D721Med (cell line): ENCODE measurements at regions not wholly inside any gene's neighbourhood (a gene's known extent, or its start where the extent isn't known, plus 50 kb on each side); places are given as distances from the start of the nearest gene placed in this dataset.
"Not testable (repeated sequence)": the region's sequence is repeated elsewhere in the genome, so short reads cannot be mapped to it uniquely, and the experiment has no call there.

ENCODE experiments used
- DNase-seq: peaks from one replicate; pipeline ENCODE4 v3.0.0; 2011; ENCODE audit warnings: low spot score; ENCODE audit not compliant: insufficient read length
- FAIRE-seq: peaks from 2 replicates; lab custom pipeline; 2011; peaks lifted over from hg19 to GRCh38; lab: Jason Lieb, UNC
- CTCF ChIP-seq: IDR thresholded peaks from 2 replicates; pipeline ENCODE4 v1.5.1; 2012; ENCODE audit warnings: mild to moderate bottlenecking, control low read depth; ENCODE audit not compliant: insufficient read depth; ENCODE audit errors: missing control alignments

GRCh38 chr9:102941868-102942267 lies 53.3 kb upstream of the CYLC2 start:
- FAIRE-seq (no peak), DNase-seq (no peak)
- TF ChIP-seq CTCF: no peak

DNA sequence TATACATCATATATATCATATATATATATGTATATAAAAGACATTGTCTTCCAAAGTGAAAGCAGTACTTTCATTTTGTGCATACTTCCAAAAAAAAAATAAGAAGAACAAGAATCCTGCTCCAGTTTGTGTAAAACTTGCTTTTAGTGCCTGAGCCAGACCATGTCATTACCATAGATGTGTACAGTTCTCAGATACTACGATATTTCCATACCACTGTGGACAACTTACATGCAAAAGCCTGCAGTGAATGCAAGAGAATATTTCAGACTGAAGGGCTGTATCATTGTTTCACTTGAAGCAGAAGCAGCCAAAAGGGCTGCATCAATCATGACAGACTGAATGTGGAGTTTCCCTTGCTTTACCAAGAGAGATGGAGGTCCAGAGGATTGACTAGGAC lies 72.6 kb upstream of the CYLC2 start:
- no peak for TF ChIP-seq CTCF
- FAIRE-seq (no peak), DNase-seq (no peak)

- no peak for TF ChIP-seq CTCF
- DNase-seq (no peak), FAIRE-seq (no peak)
Measured at GRCh38 chr9:102911185-102911584, 83.9 kb upstream of the CYLC2 start.

- not testable (repeated sequence) for FAIRE-seq, DNase-seq
Measured at GRCh38 chr9:102905795-102906194, 89.3 kb upstream of the CYLC2 start.

DNA sequence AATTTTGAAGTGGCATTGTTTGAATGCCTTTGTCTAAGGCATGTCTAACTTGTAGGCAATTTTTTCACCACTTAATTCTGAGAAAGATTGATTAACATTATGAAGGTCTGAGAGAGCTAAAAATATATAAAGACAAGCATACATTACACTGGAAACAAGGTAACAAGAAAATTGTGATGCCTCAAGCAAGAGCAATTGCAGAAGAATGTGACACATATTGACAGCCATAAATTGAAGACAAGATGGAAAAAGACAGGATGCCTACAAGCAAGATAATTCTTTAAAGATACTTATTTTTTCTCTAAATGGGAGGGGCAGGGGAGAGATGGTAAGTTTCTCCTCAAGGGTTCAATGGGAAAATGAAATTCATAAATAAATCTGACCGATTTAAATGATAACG lies 103.1 kb upstream of the CYLC2 start:
- no peak for DNase-seq
- no peak for FAIRE-seq
- TF ChIP-seq CTCF: no peak

- not testable (repeated sequence) for FAIRE-seq, DNase-seq
Measured at GRCh38 chr9:102888747-102889146, 106.4 kb upstream of the CYLC2 start.

GRCh38 chr9:102875687-102876086 lies 119.4 kb upstream of the CYLC2 start:
- FAIRE-seq (no peak), DNase-seq (no peak)
- no peak for TF ChIP-seq CTCF

DNA sequence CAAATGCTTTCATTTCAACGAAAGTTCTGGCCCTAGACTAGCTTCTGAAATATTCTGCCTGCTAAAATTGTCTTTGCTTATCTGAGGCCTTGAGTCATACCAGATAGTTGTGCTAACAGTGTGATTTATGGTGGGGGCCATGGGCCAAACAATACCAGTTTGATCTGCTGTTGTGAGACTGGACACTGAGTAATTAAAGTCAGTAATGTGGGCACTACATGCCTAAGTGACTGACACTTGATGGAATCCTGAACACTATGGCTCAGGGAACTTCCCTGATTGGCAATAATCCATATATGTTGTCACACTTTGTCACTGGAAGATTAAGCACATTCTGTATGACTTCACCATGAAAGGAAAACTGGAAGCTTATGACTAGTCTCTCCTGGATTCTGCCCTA lies 127.6 kb upstream of the CYLC2 start:
- no peak for DNase-seq
- FAIRE-seq: no peak
- TF ChIP-seq CTCF: no peak
